ENCODE measurements at regions not wholly inside any gene's neighbourhood (a gene's known extent, or its start where the extent isn't known, plus 50 kb on each side); places are given as distances from the start of the nearest gene placed in this dataset.

GRCh38 chr4:164410401-164410800 lies 343.5 kb upstream of the SMIM31 start:
- DNase-seq (ENCODE audit: low read depth) = no peak
- H3K4me3 ChIP-seq (ENCODE audit: low read length) = no peak overlapping the region
- no peak for TF ChIP-seq CTCF (IDR thresholded peaks at IDR 0.05; ENCODE audit: insufficient read depth, low read depth, low read length, missing control alignments)

GRCh38 chr4:164412246-164412645 lies 341.7 kb upstream of the SMIM31 start:
- peak; percentile 53 for DNase-seq (ENCODE audit: low read depth)
- TF ChIP-seq CTCF (IDR thresholded peaks at IDR 0.05; ENCODE audit: insufficient read depth, low read depth, low read length, missing control alignments) = no peak
- H3K4me3 ChIP-seq (ENCODE audit: low read length) = no peak overlapping the region

- no peak overlapping the region for H3K4me3 ChIP-seq (ENCODE audit: low read length)
- DNase-seq (ENCODE audit: low read depth) = no peak
- no peak for TF ChIP-seq CTCF (IDR thresholded peaks at IDR 0.05; ENCODE audit: insufficient read depth, low read depth, low read length, missing control alignments)
Observed at GRCh38 chr4:164413743-164414142, 340.2 kb upstream of the SMIM31 start.

GRCh38 chr4:164423819-164424218 lies 330.1 kb upstream of the SMIM31 start:
- DNase-seq (ENCODE audit: low read depth) = no peak
- no peak overlapping the region for H3K4me3 ChIP-seq (ENCODE audit: low read length)
- no peak for TF ChIP-seq CTCF (IDR thresholded peaks at IDR 0.05; ENCODE audit: insufficient read depth, low read depth, low read length, missing control alignments)

- TF ChIP-seq CTCF (IDR thresholded peaks at IDR 0.05; ENCODE audit: insufficient read depth, low read depth, low read length, missing control alignments) = no peak
- DNase-seq (ENCODE audit: low read depth) = no peak
- no peak overlapping the region for H3K4me3 ChIP-seq (ENCODE audit: low read length)
Observed at GRCh38 chr4:164424846-164425245, 329.1 kb upstream of the SMIM31 start.

- H3K4me3 ChIP-seq (ENCODE audit: low read length) = no peak overlapping the region
- TF ChIP-seq CTCF (IDR thresholded peaks at IDR 0.05; ENCODE audit: insufficient read depth, low read depth, low read length, missing control alignments) = no peak
- peak; percentile 62 for DNase-seq (ENCODE audit: low read depth)
Observed at GRCh38 chr4:164428561-164428960, 325.4 kb upstream of the SMIM31 start.

GRCh38 chr4:164438321-164438720 lies 315.6 kb upstream of the SMIM31 start:
- peak; percentile 72 for DNase-seq (ENCODE audit: low read depth)
- H3K4me3 ChIP-seq (ENCODE audit: low read length) = no peak overlapping the region
- no peak for TF ChIP-seq CTCF (IDR thresholded peaks at IDR 0.05; ENCODE audit: insufficient read depth, low read depth, low read length, missing control alignments)
